ENCODE measurements at regions not wholly inside any gene's neighbourhood (a gene's known extent, or its start where the extent isn't known, plus 50 kb on each side); places are given as distances from the start of the nearest gene placed in this dataset.

GRCh38 chr14:22263961-22264360 lies 325.1 kb downstream of the DAD1 start:
- TF ChIP-seq CTCF (conservative IDR thresholded peaks at IDR 0.05), result no peak
- no peak for TF ChIP-seq ZFX (IDR thresholded peaks at IDR 0.05)

Measured in C4-2B (cell line).